HG03175 (cell line): ENCODE measurements at regions not wholly inside any gene's neighbourhood (a gene's known extent, or its start where the extent isn't known, plus 50 kb on each side); places are given as distances from the start of the nearest gene placed in this dataset.

Experiments used
- ATAC-seq: cut with Tn5 transposase; IDR thresholded peaks from one replicate; pipeline ENCODE4 v1.9.1; 2021; ENCODE audit warnings: mild to moderate bottlenecking, moderate library complexity; ENCODE audit not compliant: unreplicated experiment

DNA sequence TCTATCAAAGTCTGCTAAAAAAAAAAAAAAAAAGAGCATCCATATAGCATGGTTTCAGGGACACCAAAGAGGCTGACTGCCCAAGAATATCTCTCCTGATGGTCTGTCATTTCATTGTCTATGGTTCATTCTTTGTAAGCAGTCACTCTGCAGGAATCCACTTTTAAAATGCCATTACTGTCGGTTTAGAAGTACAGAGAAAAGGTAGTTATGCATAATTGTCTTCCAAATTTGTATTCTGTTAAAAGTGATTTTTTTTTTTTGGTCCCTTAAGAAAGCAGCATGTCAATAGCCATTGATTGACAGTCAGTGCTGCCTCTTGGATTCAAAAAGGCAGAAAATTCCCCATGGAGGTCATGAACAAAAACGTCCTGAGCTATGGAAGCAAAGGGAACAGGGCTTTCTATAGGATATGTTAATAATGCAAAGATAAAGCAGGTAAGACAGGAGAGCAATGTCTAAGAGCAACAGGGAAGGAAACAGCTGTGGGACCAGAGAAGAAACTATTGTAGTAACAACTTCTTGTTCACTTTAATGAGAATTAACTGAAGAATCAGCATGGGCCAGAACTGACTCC lies 245.8 kb downstream of the TMX3 start:
- ATAC-seq, result no peak

DNA sequence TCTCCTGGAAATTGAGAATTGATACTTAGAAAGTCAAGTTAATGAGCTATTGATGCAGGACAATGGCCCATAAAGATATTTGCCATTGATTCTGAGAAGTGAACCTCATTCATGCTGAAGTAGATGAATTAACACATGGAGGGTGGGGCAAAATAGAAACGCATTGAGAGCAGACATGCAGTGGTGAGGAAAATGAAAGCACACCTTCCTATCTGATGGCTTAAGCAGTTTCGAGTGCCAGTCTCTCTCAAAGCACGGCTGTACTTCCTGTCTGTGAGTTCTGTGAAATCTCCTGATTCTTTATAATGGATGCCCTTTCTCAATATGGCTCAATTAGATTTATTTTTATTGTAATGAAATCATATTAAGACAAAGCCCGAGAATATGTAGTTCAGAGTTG lies 247.0 kb downstream of the TMX3 start:
- ATAC-seq, result no peak

DNA sequence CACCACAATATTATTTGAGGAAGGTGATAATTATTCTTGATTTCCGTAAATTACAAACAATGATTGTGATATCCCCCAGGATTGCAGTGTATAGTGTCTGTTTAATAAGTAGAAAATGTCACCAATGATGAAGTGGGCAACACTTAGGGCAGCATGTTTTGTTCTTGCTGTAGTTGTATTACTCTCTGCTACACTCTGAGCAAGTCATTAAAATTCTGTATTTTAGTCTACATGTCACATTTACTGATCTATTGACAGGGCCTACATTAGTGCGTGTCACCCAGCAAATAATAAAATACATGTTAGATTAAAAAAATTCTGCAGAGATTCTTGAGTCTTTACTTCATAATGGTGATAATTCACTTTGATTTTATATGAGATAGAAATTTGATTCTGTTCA lies 247.6 kb downstream of the TMX3 start:
- no peak for ATAC-seq

DNA sequence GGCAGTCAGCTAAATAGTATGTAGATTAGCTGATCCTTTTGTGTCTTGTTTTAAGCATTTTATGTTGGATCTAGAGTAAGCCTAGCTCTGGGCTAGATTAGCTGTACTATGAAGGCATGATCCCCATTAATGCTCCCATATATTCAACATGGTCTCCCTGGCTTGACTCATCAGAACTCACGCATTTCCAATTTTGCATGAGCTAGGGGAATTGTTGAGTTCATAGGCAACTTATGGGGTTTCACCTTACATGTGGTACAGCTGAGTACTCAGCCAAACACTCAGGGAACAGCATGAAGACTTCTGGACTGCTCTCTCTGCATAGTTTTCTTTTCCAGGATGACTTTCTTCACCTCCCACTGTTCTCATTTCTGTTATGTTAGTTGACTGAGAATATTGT lies 248.2 kb downstream of the TMX3 start:
- ATAC-seq, result no peak

DNA sequence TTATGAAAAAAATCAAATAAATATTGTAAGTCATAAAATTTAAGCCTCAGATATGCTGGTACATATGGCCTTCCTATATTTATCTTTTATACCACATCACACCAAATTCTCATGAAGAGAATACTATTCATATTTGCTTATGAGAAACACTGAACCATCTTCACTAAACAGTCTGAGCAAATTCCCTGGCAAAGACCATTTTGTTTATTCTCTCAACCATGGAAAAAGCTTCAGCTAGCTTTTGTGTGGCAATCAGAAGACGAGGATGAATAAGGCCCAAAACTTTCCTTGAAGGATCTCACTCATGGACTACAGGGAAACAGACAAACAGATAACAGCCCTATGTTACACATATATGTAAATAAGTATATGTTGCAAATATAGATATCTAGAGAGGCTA lies 252.1 kb downstream of the TMX3 start:
- no peak for ATAC-seq

DNA sequence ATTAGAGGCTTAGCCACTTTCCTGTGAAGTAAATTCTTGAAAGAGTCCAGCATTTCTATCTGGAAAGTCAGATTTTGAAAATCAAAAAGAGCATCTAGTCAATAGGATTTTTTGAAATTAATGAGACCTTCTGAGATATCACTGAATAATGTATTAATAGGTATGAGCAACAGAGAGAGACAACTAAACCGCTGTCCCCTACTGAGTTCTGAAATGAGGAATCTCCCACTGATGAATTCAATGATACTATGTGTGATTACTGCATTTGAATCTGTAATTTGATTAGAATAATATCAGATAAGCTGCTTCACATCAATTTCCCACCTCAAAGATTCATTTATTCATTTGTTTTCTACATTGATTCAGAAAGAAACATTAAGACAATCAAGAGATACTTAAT lies 252.8 kb downstream of the TMX3 start:
- ATAC-seq, result no peak

DNA sequence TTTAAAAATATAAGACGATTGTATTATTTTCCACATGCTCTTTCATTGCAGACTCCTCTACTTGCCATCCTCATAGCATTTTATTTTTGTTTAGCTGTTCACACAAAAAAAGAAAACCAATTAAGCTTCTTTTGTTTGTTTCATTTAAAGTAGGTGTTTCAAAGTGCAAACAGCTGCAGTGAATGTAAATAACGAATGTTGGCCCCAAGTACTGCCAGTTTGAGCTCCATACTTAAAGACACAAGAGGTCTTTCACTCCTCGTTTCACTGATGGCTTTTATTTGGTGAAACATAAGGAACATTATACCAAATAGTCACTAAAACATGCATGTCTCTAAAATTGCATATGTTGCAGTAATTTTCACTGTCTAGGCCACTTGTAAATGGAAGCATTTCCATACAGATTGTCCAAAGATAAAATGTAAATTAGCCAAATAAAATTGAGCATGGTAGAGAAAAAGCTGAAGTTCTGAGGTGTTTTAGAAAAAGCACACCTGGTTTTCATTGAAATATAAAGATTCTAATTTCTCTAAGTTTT lies 253.4 kb downstream of the TMX3 start:
- no peak for ATAC-seq

DNA sequence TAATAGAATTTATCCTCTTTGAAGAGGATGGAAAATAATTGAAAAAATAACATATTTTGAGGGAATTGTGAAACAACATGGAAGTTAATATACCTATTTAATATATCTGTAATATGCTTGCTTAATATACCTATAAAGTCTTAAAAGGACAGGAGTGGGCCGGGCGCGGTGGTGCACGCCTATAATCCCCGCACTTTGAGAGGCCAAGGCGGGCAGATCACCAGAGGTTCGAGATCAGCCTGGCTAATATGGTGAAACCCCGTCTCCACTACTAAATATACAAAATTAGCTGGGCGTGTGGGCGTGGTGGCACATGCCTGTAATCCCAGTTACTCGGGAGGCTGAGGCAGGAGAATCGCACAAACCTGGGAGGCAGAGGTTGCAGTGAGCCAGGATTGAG lies 254.9 kb downstream of the TMX3 start:
- ATAC-seq, result no peak

DNA sequence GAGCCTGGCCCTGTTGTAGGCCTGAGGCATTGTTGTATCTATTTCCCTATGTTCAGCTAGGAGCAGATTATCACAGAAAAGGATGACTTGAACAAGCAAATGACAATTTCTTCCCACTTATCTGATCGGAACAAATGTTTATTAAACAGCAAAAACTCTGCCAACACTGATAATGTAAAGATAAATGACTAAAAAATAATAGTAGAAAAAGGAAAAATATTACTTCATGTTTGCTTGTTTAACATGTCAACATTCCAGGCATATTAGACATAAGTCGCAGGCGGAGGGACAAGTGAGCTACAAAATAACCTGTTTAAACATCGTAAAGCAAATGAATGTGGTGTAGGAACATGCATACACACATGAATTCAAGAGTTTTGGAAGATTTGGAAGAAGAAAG lies 257.9 kb downstream of the TMX3 start:
- ATAC-seq, result no peak

DNA sequence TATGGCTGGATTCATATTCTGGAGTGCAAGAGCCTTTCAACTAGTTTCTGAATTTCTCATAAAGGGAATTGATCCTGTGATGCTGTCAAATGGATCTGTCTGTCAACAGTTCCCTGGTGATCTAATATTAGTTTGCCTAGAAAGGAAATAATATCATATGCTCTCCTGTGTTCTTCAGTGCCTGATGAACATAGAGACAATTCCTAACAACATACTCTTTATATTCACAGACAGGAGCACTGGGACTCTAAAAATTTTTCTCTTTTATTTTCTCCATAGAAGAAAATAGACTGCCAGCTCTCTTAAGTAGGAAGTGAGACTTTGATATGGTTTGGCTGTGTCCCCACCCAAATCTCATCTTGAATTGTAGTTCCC lies 259.7 kb downstream of the TMX3 start:
- no peak for ATAC-seq

DNA sequence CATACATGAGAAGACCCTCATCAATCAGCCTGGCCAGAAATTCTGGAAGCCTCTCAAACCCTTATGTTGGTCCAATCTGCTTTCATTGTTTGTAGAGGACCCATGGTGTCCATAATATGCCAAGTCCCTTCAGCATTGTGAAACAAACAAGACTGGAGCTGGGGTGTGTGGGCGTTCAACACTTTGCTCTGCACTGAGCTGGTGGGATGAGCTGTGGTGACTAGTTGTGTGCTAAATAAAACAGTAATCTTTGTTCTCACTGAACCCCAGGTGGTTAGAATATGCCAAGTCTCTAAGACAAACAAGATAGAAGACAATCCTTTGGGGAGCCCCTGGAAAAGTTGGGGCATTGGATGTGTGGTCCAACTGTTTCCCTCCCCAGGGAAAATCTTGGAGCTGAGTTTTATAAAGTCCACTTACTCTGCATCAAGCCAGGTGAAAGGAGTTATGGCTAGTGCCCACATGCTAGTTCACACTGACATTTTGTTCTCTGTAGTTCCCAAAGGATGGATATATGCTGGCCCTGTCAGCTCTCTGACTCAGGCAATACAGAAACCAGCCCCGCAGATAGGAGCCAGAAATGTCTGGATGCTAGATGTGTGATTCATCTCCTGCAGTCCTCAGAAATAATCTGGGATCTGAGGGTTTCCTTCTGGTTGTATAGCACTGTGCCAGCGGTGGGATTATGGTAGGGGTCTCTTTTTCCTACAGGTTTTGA lies 260.2 kb downstream of the TMX3 start:
- no peak for ATAC-seq

DNA sequence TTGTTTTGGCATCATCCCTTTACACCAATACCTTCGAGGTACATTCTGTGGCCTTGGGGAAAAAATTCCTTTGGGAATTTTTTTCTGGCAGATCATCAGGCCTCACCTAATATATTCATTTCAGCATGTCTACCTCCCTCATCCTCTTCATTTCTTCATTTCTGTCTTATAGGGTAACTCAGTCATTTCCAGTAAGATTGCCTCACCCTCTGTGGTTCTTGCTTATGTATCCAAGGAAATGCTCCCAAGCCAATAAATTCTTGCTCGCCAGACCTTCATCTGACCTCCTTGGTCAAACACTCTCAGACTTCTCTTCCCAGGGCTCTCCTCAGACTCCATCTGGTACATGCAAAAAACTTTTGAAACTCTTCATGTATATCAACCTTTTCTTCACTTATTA lies 265.6 kb downstream of the TMX3 start:
- ATAC-seq, result no peak

DNA sequence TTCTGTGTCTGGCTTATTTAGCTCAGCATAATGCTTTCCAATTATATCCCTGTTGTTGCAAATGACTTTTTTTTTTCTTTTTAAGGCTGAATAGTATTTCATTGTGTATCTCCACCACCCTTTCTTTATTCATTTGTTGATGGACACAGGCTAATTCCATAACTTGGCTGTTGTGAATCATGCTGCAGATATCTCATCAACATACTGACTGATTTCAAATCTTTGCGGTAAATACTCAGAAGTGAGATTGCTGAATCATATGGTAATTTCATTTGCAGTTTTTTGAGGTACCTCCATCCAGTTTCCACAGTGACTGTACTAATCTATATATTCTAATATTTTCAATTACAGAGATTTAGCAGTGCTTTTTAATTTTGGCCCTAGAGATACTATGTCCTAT lies 266.2 kb downstream of the TMX3 start:
- ATAC-seq, result no peak

DNA sequence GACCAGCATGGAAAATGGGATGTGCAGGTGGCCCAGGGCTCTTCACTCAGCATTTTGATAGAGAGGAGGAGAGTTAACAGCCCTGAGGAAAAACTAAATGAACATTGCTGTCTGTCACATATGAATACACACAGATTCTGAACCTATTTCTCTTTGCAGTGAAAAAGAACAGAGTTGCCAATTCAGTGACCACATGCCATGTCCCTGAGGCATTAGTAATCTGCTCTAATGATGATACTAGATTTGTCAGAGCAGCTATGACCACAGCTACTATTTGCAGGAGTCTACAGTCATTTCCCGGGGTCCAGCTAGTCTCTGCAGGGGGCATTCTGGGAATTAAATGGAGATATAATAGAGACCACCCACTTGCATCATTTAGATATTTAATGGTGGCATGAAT lies 267.6 kb downstream of the TMX3 start:
- ATAC-seq, result no peak

DNA sequence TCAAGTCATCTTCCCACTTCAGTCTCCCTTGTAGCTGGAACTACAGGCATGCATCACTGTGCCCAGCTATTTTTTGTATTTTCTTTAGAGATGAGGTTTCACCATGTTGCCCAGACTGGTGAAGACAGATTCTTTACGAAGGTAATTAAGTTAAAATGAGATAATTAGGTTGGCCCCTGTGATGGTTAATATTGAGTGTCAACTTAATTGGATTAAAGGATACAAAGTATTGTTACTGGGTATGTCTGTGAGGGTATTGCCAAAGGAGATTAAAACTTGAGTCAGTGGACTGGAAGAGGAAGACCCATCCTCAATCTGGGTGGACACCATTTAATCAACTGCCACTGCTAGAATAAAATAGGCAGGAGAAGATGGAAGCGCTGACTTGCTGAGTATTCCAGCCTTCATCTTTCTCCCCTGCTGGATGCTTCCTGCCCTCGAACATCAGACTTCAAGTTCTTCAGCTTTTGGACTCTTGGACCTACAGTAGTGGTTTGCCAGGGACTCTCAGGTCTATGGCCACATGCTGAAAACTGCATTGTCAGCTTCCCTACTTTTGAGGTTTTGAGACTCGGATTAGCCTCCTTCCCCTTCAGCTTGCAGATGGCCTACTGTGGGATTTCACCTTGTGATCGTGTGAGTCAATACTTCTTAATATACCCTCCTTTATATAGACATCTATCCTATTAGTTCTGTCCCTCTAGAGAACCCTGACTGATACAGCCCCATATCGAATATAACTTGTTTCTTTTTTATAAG lies 269.1 kb downstream of the TMX3 start:
- ATAC-seq, result no peak

DNA sequence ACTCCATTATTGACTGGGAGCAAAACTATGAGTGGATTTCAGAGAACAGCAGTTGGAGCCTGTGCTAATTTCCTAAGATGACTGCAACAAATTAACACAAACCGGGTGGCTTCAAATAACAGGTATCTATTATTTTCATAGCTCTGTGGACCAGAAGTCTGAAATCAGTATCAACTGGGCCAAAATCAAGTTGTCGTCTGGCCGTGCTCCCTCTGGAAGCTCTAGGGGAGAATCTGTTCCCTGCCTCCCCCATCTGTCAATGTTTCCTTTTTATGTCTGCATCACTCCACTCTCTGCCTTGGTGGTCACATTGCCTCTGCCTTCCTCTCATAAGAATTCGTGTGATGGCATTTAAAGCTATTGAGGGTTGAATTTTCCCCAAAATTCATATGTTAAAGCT lies 269.8 kb downstream of the TMX3 start:
- ATAC-seq, result no peak

DNA sequence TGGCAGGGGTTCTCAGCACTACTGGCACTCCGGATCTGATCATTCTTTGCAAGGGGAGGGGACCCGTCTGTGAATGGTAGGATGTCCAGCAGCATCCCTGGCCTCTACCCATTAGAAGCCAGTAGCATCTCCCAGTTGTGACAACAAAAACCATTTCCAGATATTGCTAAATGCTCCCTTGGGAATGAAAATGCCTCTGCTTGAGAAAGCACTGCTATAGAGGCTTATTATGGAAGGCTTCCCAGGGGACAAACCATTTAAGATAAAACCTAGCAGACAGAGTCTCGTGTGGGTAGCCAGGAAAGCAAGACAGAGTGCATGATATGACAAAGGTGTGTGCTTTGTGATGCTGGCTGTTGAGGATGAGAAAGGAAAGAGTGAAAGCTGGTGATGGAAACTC lies 273.7 kb downstream of the TMX3 start:
- ATAC-seq, result no peak

DNA sequence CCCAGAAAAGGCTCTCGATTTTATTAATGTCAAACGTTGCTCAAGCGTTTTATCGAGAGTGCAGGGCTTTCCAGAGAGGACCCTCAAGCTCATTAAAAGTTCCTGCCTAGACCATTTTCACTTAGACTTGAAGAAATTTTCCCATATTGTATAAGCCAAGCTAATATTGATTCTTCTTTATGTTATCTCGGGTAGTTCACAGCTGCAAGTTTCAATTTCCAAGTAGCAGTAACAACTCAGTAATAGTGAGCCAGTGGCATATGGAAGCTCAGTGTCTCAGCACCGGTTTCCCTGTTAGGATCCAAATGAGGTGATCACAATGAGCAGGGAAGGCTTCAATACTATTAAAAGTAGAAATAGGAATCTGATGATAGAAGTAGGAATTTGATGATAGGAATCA lies 274.5 kb downstream of the TMX3 start:
- ATAC-seq, result no peak

DNA sequence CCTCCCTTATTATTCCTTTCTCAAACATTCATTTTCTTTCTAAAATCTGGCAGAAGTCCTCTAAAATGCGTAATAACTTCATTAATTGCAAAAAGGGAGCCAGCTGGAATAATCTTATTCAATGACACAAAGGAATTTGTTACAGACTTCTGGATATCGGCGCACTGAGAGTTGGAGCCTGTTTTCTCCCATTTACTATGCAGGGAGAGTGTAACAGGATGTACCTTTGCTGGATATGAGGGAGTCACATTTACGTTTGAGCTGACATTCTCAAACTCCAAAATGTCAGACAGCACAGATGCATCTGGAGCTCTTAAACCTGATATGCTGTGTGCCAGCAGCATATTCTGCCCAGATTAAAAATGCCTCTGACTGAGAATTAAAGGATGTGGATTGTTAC lies 275.3 kb downstream of the TMX3 start:
- no peak for ATAC-seq

DNA sequence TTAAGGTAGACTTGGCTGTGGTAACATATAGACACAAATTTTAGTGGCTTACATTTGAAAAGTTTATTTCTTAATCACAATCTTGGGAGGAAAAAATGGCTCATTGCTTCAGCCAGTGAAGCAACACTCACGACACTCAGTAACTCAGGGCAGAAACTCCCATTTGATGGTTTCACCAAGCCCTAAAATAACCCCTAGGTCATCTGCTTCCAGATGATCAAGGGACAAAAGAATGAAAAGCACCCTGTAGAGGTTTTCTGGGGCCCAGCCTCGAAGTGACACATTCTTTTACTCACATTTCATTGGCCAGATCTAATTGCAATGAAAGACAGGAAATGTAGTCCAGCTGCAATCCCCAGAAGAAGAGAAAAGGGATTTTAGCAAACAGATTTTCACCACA lies 275.9 kb downstream of the TMX3 start:
- no peak for ATAC-seq

DNA sequence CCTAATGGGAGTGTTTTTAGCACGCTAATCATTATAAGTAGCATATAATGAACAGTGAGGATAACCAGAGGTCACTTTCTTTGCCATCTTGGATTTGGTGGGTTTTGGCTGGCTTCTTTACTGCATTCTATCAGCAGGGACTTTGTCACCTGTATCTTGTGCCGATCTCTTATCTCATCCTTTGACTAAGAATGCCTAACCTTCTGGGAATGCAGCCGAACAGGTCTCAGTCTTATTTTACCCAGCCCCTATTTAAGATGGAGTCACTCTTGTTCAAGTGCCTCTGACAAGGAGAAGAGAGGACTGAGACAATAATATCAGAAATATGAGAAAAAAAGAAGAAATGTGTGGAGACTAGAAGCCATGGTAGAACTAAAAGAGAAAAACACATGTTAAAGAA lies 276.4 kb downstream of the TMX3 start:
- no peak for ATAC-seq

DNA sequence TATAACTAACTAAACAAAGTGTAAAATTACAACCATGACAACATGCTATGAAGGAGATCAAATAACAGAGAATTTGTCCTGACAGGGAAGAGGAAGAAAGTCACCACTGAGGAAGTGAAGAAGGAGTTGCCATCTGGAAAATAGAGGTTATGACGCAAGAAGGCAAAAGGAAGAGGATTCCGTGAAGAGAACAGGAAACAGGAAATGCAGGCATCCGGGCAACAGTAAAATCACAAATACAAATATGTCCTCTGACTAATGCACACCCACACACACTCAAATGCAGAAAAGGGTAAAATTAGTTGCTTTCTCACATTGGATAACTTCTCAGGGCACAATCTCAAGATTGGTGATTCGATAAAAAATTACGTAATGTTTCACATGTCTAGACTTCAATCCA lies 278.4 kb downstream of the TMX3 start:
- no peak for ATAC-seq
